ENCODE measurements at regions not wholly inside any gene's neighbourhood (a gene's known extent, or its start where the extent isn't known, plus 50 kb on each side); places are given as distances from the start of the nearest gene placed in this dataset.

DNA sequence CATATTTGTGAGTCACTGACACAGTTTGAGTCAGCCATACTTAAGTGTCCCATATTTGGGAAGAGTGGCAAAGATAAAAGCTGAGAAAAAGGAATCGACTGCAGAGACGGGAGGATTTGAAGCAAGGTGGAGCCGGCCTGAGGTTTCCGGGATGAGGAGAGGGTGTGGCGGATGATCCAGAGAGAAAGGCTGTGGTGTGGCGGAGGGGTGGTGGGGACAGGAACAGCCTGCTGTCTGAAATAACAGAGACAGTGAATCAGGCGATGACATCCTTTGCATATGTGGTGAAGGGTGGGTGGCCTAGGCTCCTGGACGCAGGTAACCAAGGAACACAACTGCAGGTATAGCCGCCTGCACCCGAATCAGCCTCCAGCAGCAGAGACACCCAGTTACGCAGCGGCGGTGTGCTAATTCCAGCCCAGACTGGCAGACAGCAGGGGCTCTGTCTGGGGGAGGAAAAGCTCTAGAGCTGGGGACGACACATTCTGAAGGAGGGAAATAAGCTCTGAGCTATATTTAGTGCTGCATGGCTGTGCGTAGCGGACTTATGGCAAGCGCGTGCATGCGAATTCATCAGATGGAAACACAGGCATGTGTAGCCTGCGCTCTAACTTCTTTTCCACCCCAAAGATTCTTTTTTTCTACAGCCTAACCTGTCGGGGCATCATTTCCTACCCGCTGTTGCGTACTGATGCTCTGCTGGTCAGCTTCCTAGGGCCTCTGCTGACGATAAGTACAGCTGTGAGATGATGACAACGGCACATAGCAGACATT lies 62.7 kb upstream of the BARX2 start:
- no peak for TF ChIP-seq CTCF (conservative IDR thresholded peaks at IDR 0.05; ENCODE audit: low read depth in 2 of 2)
- no peak for TF ChIP-seq EZH2 (IDR thresholded peaks at IDR 0.05; ENCODE audit: low read depth, unreplicated experiment)
- TF ChIP-seq, protein P1, sequence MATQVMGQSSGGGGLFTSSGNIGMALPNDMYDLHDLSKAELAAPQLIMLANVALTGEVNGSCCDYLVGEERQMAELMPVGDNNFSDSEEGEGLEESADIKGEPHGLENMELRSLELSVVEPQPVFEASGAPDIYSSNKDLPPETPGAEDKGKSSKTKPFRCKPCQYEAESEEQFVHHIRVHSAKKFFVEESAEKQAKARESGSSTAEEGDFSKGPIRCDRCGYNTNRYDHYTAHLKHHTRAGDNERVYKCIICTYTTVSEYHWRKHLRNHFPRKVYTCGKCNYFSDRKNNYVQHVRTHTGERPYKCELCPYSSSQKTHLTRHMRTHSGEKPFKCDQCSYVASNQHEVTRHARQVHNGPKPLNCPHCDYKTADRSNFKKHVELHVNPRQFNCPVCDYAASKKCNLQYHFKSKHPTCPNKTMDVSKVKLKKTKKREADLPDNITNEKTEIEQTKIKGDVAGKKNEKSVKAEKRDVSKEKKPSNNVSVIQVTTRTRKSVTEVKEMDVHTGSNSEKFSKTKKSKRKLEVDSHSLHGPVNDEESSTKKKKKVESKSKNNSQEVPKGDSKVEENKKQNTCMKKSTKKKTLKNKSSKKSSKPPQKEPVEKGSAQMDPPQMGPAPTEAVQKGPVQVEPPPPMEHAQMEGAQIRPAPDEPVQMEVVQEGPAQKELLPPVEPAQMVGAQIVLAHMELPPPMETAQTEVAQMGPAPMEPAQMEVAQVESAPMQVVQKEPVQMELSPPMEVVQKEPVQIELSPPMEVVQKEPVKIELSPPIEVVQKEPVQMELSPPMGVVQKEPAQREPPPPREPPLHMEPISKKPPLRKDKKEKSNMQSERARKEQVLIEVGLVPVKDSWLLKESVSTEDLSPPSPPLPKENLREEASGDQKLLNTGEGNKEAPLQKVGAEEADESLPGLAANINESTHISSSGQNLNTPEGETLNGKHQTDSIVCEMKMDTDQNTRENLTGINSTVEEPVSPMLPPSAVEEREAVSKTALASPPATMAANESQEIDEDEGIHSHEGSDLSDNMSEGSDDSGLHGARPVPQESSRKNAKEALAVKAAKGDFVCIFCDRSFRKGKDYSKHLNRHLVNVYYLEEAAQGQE (IDR thresholded peaks at IDR 0.05; ENCODE audit: unreplicated experiment), result no peak
- no peak for TF ChIP-seq ETS1 (IDR thresholded peaks at IDR 0.05)
- TF ChIP-seq ZNF331 (CRISPR knock-in tag; IDR thresholded peaks at IDR 0.05; ENCODE audit: low read depth), result no peak
- no peak for TF ChIP-seq STAT1 (IDR thresholded peaks at IDR 0.05; ENCODE audit: unreplicated experiment)
- no peak for TF ChIP-seq JUNB (IDR thresholded peaks at IDR 0.05; ENCODE audit: unreplicated experiment)
- no peak for TF ChIP-seq ZNF114 (CRISPR knock-in tag; IDR thresholded peaks at IDR 0.05)
- TF ChIP-seq EZH2phosphoT487 (IDR thresholded peaks at IDR 0.05; ENCODE audit: unreplicated experiment), result no peak

Measured in GM23338 (cell line).